ENCODE measurements at regions not wholly inside any gene's neighbourhood (a gene's known extent, or its start where the extent isn't known, plus 50 kb on each side); places are given as distances from the start of the nearest gene placed in this dataset. TPM values are rescaled to one million over a fixed set of nuclear protein-coding genes. Genes with fewer than 3 reads are reported as not detected.

DNA sequence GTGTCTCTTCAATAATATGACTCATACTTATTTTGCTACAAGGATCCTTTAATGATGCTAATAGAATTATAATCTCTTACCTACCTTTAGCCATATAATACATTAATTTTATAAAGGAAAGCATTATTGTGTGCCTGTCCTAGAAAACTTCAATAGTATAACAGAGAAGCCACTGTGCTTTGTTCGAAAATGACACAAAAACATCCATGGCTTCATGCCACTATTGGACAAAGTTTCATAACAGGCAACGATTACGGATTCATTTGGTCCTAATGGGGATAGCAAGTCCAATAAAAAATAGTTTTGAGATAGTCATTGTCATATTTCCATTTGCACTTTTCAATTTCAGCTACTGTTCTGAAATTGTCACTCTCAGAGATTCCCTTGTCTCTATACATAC is 52.5 kb upstream of the CCDC150 start:
- no peak for DNase-seq (ENCODE audit: low spot score)

DNA sequence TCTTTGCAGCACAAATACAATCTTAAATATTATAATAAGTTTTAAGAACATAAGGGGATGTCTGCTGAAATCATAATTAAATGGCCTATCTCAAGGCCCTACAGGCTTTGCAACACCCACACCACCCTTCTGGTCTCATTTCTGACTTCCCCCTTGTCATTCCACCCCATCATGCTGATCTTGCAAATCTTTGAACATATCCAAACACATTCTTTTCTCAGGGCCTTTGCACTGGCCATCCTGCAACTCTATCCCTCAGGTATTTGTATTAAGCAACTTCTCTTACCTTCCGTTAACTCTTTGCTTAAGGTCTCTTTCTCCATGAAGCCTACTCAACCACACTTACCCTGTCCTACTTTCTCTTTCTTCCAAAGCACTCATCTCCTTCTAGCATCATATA is 51.8 kb upstream of the CCDC150 start:
- DNase-seq (ENCODE audit: low spot score), result no peak

DNA sequence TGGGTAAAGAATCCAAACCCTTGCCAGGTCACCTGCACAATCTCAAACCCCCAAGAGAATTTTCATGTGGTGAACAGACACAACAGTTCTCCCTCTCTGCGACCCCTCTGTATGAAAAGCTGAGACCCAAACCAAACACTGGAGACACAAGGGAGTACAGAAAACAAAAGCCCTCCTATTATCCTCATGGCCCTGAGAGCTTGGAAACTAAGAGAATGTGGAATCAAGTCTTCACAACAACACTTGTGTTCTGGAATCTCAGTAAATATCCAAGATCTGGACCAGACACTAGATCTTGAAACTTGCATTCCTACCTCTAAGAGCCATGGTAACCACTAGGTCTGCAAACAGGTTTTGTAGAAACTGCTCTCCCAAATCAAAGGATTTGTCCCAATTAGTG is 50.1 kb upstream of the CCDC150 start:
- no peak for DNase-seq (ENCODE audit: low spot score)

Small RNA genes in the stretch of these regions (small RNA-seq; reads per million reads assigned to genes)
- not detected for gene RN7SL820P

All from HT-29 (cell line).